Inflammatory macrophage (primary cell): ENCODE measurements at regions not wholly inside any gene's neighbourhood (a gene's known extent, or its start where the extent isn't known, plus 50 kb on each side); places are given as distances from the start of the nearest gene placed in this dataset.

Experiments used
- DNase-seq, 2 donors: peaks; one replicate each; pipeline ENCODE4 v3.0.0-alpha.2; 2020 to 2022

DNA sequence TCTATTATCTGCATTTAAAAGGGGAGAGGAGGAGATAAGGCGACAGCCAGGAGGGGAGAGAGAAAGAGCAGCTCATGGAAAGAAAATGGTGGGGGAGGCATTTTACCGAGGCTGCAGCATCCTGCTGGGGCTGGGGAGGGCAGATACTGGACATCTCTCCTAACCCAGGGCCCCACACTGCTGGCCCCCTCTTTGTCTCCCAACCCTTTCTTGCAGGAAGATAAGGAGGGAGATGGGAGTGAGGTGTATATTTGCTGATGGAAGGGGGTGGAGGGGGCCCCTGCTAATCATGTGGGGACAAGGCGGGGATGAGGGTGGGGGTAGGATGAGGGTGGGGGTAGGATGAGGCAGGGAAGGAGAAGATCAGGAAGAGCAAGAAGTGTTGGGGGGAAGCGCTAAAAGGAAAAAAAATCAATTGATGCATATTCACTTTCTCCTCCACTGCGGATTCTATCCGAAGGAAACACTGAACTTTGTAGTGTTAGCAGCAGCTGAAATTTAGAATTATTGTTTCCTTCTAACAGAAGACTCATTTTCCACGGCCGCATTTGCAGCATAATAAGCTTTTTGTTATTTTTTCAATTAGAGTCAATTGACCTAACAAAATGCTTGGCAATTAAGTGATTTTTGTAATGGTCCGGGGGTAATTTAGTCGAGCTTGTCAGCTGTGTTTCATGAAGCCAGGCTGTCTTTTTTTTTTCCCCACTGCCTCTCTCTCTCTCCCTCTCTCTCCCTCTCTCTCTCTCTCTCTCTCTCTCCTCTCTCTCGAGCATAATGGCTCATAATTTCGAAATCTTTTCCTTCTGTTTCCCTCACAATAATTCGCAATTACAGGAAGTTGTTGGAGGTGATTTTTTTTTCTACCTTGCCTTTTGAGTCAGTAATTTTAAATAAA lies 1134.6 kb downstream of the BCL11B start:
- no peak for DNase-seq

DNA sequence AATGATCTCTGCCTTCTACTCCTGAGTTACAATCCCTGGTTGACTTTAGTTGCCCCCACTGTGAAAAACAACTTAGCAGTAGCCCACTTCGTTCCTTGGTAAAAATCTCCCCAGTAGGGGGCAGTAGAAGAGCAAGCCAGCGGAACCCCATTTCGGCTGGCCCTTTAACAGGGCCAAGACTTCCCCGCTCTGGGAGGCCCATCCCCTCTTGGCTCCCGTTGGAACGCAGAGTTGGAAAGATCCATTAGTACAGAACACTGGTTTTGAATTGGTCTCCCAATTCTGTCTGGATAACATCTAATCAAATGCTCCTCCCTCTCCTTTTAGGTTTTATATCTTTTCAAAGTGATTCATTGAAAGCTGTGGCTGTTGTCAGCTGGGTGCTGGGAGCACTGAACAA lies 1133.3 kb downstream of the BCL11B start:
- DNase-seq: peak; percentile 20 to 21

DNA sequence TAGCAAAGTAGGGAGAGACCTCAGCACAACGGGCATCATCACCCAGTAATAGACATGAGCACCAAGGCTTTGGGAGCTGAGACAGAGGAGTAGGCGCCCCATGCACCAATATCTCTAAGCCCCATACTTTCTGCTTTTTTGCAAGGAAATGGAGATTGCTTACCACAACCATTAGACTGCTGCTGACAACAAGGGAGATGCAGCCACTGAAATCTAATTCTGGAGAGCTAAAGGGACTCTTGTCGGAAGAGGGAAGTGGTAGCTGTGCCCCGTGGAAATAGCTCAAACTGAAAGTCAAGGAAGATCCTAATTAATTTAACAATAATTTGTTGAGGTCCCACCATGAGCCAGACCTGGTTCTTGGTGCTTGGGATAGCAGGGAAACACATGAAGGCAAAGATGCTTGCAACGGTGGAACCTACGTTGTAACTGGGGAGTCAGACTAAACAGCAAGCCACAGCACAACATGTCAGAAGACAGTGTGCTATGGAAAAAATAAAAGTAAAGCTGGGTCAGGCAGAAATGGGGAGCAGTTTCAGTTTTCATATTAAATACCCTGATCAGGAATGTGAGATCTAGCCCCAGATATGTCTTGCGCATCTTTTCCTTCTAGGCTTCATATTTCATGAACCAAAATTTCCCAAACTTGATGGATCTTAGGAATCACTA lies 1131.0 kb downstream of the BCL11B start:
- no peak for DNase-seq

DNA sequence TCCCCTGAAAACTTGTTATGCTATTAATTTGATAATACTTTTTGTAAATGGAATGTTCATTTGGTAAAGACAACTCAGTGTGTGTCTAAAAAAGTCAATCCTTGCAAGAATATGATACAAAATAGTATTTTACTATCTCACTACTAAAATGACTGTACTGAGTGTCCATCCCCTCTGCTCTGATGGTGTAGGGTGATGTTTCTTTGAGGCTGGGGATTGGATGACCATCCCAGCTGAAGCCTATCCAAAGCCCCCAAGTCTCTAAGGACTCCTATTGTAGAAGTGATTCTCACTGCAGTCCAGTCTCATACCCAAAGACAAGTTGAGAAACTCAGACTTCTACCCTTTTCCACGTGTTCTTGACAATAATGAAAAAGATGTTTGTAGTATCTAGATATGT lies 1128.4 kb downstream of the BCL11B start:
- no peak for DNase-seq

DNA sequence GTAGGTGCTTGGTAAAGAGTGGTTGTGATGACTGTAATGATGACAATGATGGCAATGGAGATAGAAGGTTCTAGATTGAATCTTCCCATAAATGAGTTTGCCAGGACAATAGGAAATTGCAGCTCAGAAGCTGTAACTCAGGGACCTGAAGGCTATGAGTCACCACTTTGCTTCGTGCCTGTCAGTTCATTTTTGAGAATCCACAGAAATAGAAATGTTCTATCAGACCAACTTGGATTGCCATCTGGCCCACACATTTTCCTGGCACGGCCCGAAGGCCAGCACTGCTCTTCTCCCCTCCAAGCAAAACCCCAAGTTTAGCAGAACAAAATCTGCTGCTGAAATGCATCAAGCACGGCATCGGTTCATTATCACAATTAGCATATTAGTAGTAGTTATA lies 1127.0 kb downstream of the BCL11B start:
- no peak for DNase-seq

DNA sequence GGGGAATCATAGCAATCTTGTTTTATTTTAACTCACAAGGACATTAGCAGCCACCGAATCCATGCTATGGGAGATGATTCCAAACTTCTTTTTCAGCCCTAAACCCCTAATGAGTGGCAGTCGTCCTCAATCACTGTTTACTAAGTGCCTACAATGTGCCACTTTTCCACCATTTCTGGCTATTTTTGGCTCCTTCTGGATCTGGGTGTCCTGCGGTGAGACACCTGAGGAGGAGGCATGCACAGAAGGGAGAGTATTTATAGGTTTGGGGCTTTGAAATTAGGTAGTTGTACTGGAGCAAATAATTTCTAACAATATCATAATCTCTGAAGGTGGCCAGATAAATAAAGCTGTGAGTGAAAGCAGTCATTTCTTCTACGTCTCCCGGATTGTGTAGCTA lies 1125.6 kb downstream of the BCL11B start:
- no peak for DNase-seq

DNA sequence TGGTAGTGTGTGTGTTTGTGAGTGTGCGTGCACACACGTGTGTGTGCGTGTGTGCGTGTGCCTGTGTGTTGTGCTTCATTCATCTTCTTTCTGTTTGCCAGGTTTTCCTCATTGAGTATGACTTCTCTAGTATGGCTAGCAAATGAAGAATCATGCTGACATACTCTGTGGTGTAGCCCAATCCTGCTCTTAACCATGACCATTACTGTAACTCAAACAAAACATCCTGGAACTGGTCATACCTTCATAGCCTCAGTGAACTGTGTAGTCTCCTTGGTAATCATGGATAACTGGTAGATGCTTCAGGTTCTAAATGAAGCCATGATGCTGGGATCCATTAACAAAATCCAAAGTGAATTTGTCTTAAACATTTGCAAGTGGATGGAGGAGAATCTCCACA lies 1117.7 kb downstream of the BCL11B start:
- DNase-seq: no peak

DNA sequence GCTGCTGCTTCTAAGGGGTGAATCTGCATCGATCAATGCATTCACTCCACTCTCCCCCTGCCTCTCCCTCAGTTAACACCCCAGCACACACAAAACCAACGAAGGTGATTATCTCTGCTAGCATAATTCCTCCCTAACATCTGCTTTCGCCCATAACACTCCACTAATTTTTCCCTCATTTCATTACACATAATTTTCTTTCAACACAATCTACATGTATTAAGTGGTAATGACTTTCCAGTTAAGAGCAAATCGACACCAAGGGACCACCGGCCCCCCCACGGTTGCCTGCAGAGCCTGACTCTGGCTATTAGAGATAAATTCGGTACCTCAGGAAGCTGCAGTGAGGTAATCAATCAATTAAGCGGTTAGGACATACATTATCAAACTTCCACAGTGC lies 1115.6 kb downstream of the BCL11B start:
- no peak for DNase-seq

DNA sequence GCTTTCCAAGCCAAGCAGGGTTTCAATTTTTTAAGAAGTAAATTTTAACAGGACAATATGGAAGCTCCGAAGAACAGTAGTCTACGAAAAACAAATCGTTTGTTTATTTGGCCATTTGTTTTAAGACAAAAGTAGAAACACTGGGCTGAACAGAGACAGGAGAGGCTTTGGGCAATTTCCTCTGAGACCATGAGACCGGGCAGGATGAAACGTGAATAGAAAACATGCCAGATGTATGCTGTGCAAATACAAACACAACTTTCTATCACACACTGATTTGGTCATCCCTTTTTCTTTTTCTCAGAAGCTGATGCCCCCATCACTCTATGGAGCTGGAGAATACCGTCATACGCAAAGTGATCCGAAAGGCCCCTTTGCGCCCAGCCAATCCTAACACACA lies 1111.1 kb downstream of the BCL11B start:
- no peak for DNase-seq

DNA sequence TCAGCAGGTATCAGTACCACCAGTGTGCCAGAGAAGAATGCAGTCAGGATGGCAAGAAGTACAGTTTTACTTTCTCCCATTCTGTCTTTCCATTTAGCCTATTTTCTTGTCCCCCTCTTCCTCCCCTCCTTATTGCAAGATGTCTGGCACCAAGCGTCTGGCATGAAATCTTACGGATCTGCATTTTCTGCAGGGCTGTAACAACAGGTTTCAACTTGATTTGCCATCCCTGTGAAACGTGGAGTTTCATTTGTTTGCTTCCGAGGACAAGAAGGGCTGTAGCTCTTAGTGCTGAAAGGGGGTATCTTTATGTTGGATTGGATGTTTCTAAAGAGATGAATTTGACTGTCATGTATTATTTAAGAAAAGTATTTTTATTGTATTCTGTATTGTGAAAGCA lies 1110.6 kb downstream of the BCL11B start:
- DNase-seq: no peak

DNA sequence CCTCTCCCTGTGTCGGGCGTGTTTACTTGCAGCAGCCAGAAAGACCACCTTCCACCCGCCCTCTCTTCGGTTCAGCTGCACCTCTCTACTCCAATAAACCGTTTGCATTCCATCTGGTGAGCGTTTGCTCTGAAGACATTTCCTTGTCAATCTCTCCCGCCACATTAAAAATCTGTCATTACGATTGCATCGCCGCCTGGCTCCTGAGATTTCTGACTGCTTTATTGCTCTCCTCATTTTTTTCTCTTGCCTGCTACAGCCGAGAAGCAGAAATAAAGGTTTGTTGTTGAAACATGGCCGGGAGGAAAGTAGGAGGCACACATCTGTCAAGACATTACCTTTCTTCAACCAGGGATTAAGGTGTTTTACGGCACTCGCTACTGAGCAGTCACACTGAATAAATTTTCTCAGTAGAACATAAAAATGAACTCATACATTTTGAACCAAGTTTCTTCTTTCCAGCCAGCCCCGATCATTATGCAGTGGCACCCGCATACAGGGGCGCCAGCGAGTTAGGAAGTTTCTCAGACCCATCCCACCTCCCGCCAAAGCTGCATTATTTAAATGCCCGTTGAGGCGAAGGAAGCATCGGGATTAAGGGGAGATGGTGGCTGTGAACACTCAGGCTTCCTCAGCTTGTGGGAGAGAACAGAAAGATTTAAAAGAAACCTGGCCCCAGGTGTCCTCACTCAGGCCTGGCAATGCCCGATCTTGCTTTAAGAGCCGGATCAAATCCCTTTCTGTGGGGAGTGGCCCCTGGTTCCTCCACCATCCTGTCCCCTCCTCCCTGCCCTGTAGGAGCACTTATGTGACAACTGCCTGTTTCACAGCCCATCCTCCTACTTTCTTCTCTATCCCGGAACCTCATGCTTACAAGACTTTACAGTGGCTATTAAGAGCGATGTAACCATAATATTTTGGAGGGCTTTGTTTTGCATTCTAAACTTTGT lies 1108.9 kb downstream of the BCL11B start:
- no peak for DNase-seq

DNA sequence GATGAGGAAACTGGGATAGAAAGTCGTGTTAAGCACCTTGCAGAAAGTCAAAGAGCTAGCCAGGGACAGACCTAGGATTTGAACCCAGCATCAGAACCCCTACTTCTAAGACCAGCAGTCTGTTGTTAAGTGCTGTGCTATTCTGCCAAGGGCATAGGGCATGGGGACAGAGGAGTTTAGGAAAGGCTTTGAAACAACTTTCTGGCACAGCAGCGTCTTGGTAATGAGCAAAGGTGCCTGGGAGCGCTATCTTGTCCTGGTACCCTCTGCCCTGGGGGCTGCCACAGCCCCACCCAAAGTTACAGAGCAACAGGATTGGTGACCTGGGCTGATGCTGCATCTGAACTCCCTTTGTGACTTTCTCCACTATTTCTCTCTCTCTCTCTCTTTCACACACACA lies 1108.1 kb downstream of the BCL11B start:
- no peak for DNase-seq

DNA sequence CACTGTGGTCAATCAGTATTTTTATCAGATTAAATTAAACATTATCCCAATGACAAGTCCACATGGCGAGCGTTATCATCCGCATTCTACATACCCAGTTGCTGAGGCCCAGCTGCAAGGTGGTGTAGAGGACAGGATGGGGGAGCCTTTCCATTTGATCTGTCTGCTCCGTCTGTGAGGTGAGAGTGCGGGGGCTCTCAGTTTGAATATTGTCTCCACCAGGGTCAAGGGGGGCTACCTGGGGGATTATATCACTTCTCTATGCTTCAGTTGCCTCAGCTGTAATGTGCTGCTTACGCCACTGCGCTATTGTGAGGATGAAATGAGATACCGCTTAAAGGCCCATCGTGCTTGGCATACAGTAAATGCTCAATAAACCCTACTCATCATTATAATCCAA lies 1106.0 kb downstream of the BCL11B start:
- DNase-seq: no peak

DNA sequence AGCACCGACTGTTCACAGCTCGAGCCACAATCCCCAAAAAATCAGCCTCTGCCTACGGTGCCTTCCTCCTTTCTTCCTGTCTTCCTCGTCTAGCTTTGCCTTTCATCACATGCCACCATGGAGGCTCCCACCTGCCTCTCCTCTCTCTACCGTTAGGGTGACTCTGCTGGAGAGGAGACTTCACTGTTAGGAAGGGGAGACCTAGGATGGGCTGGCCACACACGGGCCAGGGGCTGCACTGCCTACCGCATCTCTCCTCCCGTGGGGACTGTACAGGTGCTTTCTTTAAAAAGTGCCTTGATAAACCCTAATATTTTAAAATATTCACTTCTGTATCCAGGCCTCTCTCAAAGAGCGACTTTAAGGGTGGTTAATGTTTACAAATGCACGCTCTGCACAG lies 1104.7 kb downstream of the BCL11B start:
- DNase-seq: no peak

DNA sequence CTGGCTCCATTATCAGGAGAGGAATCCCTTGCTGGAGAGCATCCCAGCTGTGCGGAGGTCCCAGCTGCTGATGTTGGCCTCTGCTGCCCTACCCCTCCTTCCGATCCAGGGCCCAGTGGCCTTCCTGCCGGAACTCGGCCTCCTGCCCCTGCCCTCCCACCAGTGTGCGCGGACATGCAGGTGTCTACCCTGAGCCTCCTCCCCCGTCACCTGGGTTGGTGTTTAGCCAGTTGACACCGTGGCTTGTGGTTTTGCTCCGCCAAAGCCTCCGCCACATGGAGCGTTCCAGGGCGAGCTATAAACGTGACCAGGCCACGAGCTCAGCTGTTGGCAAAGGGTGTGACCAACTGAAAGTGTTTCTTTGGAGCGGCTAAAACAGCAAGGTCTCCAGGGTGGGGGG lies 1104.3 kb downstream of the BCL11B start:
- DNase-seq: no peak

DNA sequence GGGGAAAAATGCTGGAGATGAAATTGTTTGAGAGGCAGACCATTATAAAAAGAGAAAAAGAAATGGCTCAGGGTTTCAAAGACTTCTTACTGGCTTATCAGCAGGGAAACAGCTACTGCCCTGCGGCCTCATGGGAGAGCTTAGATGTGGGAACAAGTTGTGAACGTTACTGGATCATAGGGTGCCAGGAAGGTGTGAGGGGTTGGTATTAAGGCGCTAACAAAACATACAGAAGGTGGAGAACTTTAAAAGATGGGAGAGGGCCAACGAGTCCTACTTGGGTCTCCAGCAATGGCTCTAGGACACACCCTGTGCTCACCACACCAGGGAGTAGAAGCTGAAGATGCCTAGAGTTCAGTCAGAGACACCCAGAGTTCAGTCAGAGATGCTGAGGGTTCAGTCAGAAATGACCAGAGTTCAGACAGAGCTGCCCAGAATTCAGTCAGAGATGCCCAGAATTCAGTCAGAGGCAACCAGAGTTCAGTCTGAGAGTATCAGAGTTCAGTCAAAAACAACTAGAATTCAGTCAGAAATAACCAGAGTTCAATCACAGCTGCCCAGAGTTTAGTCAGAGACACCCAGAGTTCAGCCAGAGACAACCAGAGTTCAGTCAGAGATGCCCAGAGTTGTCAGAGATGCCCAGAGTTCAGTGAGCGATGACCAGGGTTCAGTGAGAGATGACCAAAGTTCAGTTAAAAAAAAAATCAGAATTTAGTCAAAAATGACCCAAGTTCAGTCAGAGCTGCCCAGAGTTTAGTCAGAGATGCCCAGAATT lies 1103.6 kb downstream of the BCL11B start:
- no peak for DNase-seq

DNA sequence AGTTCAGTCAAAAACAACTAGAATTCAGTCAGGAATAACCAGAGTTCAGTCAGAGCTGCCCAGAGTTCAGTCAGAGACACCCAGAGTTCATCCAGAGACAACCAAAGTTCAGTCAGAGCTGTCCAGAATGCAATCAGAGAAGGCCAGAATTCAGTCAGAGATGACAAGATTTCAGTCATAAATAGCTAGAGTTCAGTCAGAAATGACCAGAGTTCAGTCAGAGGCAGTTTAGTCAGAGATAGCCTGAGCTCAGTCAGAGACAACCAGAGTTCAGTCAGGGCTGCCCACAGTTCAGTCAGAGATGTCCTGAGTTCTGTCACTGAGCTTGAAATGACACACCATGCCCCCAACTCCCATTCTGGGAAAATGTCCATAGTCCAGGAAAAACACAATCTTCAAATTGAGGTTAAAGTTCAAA lies 1102.8 kb downstream of the BCL11B start:
- DNase-seq: no peak

DNA sequence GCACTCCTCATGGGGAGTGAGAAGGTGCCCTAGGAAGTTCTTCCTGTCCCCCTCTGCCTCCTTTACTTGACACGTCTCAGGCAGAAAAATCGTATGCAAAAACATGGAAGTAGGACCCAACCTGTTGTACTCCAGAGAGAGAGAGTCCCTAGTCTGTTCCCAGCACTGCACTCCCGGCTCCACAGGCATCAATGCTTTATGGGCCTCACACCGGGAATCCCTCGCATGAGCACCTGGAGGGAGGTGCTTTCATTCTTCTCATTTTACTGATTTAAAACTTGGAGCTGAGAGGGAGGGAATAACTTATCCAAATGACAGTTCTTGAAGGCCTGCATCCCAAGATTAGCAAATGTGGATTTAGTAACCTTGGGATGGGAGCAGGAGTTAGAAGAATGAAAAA lies 1101.4 kb downstream of the BCL11B start:
- no peak for DNase-seq

DNA sequence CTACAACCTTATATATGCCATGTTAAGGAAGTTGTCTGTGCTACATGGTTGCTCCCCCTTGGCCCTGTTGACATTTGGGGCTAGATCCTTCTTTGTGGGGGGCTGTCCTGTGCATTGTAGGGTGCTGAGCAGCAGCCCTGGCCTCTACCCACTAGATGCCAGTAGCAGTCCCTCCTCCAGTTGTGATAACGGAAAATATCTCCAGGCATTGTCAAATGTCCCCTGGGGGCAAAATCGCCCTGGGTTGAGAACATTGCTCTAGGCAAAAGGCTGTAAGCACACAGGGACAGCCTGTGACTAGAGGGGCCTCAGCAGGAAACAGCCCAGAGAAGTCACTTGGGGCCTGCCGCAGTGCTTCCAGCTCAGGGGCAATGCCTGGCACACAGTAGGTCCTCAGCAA lies 1100.3 kb downstream of the BCL11B start:
- no peak for DNase-seq

DNA sequence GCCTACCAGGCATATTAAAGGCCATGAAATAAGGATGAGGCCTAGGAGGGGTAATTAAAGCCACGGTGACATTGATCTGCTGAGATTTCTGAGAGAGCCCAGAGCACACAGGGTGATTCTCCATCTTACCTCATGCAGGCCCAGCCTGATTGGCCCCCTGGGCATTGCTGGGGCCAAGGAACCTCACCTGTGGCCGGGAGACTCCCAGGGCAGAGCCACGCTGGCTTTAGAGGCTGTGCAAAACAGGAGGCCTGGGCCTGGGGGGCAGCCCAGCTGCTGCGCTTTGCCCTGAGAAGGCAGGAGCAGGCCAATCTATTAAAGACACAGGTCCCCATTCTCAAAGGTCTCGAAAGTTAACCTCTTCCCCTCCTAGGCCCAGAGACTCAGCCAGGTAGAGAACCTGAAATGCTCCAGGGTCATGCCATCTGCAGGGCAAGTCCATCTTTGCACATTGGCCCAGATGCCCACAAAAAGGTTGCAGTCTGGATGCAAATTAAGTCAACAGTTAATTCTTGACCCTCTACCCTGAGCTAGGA lies 1099.7 kb downstream of the BCL11B start:
- no peak for DNase-seq

DNA sequence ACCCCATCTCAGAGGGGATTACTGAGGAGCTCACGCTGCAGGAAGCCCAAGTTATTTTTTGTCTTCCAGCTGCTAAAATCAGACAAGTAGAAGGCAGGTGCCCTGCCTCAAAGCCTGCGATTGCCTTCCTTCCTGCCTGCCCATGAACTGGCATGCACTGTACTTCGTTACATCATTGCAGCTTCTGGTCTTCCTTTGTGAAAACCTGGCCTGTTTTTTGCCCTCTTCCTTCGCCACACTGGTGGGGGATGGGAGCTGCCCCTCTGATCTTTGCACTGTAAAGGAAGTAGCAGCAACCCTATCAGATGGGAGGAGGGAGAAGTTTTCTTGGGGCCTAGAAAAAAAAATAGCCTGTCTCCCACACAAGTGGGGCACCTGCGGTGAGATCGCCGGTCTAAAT lies 1098.7 kb downstream of the BCL11B start:
- DNase-seq: no peak

DNA sequence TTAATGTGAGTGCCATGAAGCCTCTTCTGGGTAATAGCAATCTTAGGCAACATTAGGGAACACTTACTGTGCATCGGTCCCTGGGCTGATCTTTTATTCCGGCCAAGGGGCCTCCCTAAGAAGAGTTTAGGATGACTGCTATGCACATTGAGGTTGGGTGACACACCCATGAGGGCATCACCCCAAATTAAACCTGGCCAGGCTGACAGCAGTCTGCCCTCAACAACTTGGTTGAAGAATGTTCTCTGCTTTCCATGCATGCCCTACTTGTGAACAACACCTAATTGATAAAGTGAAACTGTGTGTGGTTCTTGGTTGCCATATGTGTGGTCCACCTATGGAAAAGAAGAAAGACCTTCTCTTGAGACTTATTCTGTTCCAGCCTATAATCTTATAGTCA lies 1098.0 kb downstream of the BCL11B start:
- DNase-seq: no peak
